Neural cell (in vitro differentiated cells): ENCODE measurements at regions not wholly inside any gene's neighbourhood (a gene's known extent, or its start where the extent isn't known, plus 50 kb on each side); places are given as distances from the start of the nearest gene placed in this dataset.

ENCODE experiments used
- H2AFZ ChIP-seq: fragments of 200-600, 300-800 bp; sonication (generic), shearing (Covaris generic); 2 replicates; pipeline ENCODE4 v1.6.0; 2014; ENCODE audit warnings: low read depth, mild to moderate bottlenecking, antibody characterized with exemption, low read length, moderate library complexity
- H3F3A ChIP-seq: fragments of 200-600 bp; shearing (Covaris generic); 2 replicates; pipeline ENCODE4 v1.6.1; 2016; ENCODE audit warnings: mild to moderate bottlenecking, moderate library complexity, mixed read lengths, antibody characterized with exemption, low read length; ENCODE audit not compliant: insufficient read depth, poor library complexity, severe bottlenecking
- H3K27ac ChIP-seq: fragments of 200-600, 300-800 bp; sonication (generic), shearing (Covaris generic); 2 replicates; pipeline ENCODE4 v1.5.1; 2014; ENCODE audit warnings: mild to moderate bottlenecking, low read length, moderate library complexity
- H3K27me3 ChIP-seq: fragments of 300-800, 200-600 bp; sonication (generic), shearing (Covaris generic); 2 replicates; pipeline ENCODE4 v1.6.0; 2014; ENCODE audit warnings: mild to moderate bottlenecking, low read depth, low read length, moderate library complexity; ENCODE audit not compliant: insufficient read depth
- H3K36me3 ChIP-seq: fragments of 300-800, 200-600 bp; sonication (generic), shearing (Covaris generic); 2 replicates; pipeline ENCODE4 v1.5.1; 2014; ENCODE audit warnings: mild to moderate bottlenecking, antibody characterized with exemption, low read length, moderate library complexity; ENCODE audit not compliant: insufficient read depth
- H3K4me2 ChIP-seq: fragments of 300-800, 200-600 bp; sonication (generic), shearing (Covaris generic); 2 replicates; pipeline ENCODE4 v1.6.0; 2014; ENCODE audit warnings: mild to moderate bottlenecking, low read length
- H3K4me3 ChIP-seq: fragments of 300-800, 200-600 bp; sonication (generic), shearing (Covaris generic); 2 replicates; pipeline ENCODE4 v1.5.1; 2014; ENCODE audit warnings: mild to moderate bottlenecking, low read length, moderate library complexity
- H3K79me2 ChIP-seq: fragments of 200-600 bp; shearing (Covaris generic); replicated peaks from 2 replicates; pipeline ENCODE4 v1.6.0; 2014; ENCODE audit warnings: mild to moderate bottlenecking, low read length, moderate library complexity; ENCODE audit not compliant: insufficient read depth
- H3K9ac ChIP-seq: fragments of 300-800, 200-600 bp; sonication (generic), shearing (Covaris generic); 2 replicates; pipeline ENCODE4 v1.6.1; 2016; ENCODE audit warnings: mild to moderate bottlenecking, low read length, mixed read lengths
- H3K9me2 ChIP-seq: fragments of 200-600 bp; shearing (Covaris generic); 2 replicates; pipeline ENCODE4 v1.6.1; 2016; ENCODE audit warnings: mild to moderate bottlenecking, low read length, mixed read lengths; ENCODE audit not compliant: insufficient read depth
- H3K9me3 ChIP-seq: fragments of 200-600, 300-800 bp; sonication (generic), shearing (Covaris generic); 2 replicates; pipeline ENCODE4 v1.6.1; 2016; ENCODE audit warnings: mild to moderate bottlenecking, mixed run types, low read length, moderate library complexity, mixed read lengths
- H4K20me1 ChIP-seq: fragments of 200-600 bp; shearing (Covaris generic); 2 replicates; pipeline ENCODE4 v1.6.1; 2016; ENCODE audit warnings: mild to moderate bottlenecking, mixed run types; ENCODE audit not compliant: insufficient read depth
- EP300 ChIP-seq: fragments of 450-650 bp; conservative IDR thresholded peaks from 2 replicates; pipeline ENCODE4 v1.6.1; 2014; ENCODE audit warnings: antibody characterized with exemption, mild to moderate bottlenecking, moderate library complexity; ENCODE audit not compliant: poor library complexity, severe bottlenecking
- EZH2 ChIP-seq: fragments of 200-600, 300-800 bp; shearing (Covaris generic), sonication (generic); IDR thresholded peaks from 2 replicates; pipeline ENCODE4 v1.6.1; 2014; ENCODE audit warnings: antibody characterized with exemption, low read length, borderline replicate concordance, mild to moderate bottlenecking; ENCODE audit not compliant: insufficient read depth, poor library complexity, severe bottlenecking
- MXI1 ChIP-seq: fragments of 450-650 bp; conservative IDR thresholded peaks from 2 replicates; pipeline ENCODE4 v1.6.1; 2014; ENCODE audit warnings: antibody characterized with exemption, mild to moderate bottlenecking; ENCODE audit not compliant: poor library complexity, severe bottlenecking
- POLR2AphosphoS5 ChIP-seq: IDR thresholded peaks from 2 replicates; pipeline ENCODE4 v1.6.1; 2012
- RAD21 ChIP-seq: fragments of 450-650 bp; conservative IDR thresholded peaks from 2 replicates; pipeline ENCODE4 v1.6.1; 2014; ENCODE audit warnings: antibody characterized with exemption, mild to moderate bottlenecking, moderate library complexity
- SMC3 ChIP-seq: fragments of 450-650 bp; conservative IDR thresholded peaks from 2 replicates; pipeline ENCODE4 v1.6.1; 2014; ENCODE audit warnings: antibody characterized with exemption, mild to moderate bottlenecking, moderate library complexity; ENCODE audit not compliant: poor library complexity
- TAF1 ChIP-seq: IDR thresholded peaks from 2 replicates; pipeline ENCODE4 v1.6.1; 2012; ENCODE audit warnings: low read depth
- TF ChIP-seq, protein P1 (sequence below): fragments of 450-650 bp; IDR thresholded peaks from 2 replicates; pipeline ENCODE4 v1.5.1; 2014; ENCODE audit warnings: antibody characterized with exemption, mild to moderate bottlenecking, moderate library complexity; ENCODE audit not compliant: poor library complexity, severe bottlenecking
- TF ChIP-seq, protein P2 (sequence below): IDR thresholded peaks from 2 replicates; pipeline ENCODE4 v1.6.1; 2012; ENCODE audit warnings: borderline replicate concordance

DNA sequence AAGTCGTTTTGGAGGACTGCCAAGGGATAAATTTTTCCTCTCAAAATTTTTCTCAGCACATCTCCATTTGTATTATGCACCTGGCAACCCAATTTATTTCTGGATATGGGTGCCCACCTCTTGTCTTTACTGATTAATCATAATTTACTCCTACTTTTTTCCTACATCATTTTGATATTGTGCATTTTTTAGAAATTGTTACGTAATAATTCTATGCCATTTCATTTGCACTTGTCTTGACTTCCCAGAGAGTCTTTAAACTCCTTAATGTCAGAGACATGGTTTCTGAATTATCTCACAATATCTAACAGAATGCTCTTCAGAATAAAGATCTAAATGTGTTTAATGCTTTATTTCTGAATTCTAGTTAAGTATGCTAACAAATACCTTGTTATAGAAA is 113.1 kb downstream of the TMTC3 start:
- no peaks in the 10 kb centered on the region for H3F3A ChIP-seq
- no peak overlapping the region for H3K9ac ChIP-seq
- TF ChIP-seq, protein P1, sequence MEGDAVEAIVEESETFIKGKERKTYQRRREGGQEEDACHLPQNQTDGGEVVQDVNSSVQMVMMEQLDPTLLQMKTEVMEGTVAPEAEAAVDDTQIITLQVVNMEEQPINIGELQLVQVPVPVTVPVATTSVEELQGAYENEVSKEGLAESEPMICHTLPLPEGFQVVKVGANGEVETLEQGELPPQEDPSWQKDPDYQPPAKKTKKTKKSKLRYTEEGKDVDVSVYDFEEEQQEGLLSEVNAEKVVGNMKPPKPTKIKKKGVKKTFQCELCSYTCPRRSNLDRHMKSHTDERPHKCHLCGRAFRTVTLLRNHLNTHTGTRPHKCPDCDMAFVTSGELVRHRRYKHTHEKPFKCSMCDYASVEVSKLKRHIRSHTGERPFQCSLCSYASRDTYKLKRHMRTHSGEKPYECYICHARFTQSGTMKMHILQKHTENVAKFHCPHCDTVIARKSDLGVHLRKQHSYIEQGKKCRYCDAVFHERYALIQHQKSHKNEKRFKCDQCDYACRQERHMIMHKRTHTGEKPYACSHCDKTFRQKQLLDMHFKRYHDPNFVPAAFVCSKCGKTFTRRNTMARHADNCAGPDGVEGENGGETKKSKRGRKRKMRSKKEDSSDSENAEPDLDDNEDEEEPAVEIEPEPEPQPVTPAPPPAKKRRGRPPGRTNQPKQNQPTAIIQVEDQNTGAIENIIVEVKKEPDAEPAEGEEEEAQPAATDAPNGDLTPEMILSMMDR: no peak
- TF ChIP-seq TAF1: no peak
- H3K36me3 ChIP-seq: no peaks in the 10 kb centered on the region
- no peaks in the 10 kb centered on the region for H3K27me3 ChIP-seq
- no peaks in the 10 kb centered on the region for H3K9me3 ChIP-seq
- no peaks in the 10 kb centered on the region for H3K9me2 ChIP-seq
- H3K4me3 ChIP-seq: no peak overlapping the region
- H3K27ac ChIP-seq: no peak overlapping the region
- no peak overlapping the region for H2AFZ ChIP-seq
- no peak overlapping the region for H3K4me2 ChIP-seq
- no peaks in the 10 kb centered on the region for H3K79me2 ChIP-seq
- H4K20me1 ChIP-seq: no peaks in the 10 kb centered on the region

DNA sequence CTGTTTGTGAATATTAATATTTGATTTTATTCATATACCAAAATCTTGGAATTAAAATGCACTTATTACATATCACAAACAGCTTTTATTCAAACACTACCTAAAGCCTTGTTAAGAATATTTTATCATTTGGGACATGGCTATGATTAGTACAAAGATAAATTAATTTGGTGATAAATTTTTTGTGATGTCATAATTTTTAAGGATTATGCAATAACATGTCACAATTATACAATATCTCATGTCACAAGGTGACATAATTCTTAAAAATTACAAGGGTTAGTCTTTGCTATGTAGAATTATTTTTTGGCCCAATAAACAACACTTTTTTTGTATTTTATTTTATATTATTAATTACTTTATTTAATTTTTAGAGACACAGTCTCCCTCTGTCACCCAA is 113.7 kb downstream of the TMTC3 start:
- no peak overlapping the region for H3K4me2 ChIP-seq

More for the DNA sequence above, 113.7 kb downstream of the TMTC3 start:
- H3K4me3 ChIP-seq: no peak overlapping the region
- no peaks in the 10 kb centered on the region for H3K9me3 ChIP-seq
- H3K9me2 ChIP-seq: no peaks in the 10 kb centered on the region
- no peak overlapping the region for H3K9ac ChIP-seq
- no peaks in the 10 kb centered on the region for H3F3A ChIP-seq
- H3K27me3 ChIP-seq: no peaks in the 10 kb centered on the region
- no peaks in the 10 kb centered on the region for H4K20me1 ChIP-seq
- H3K27ac ChIP-seq: no peak overlapping the region
- no peak overlapping the region for H2AFZ ChIP-seq
- no peaks in the 10 kb centered on the region for H3K36me3 ChIP-seq
- TF ChIP-seq MXI1 (no peak), TAF1 (no peak), RAD21 (no peak), EP300 (no peak), POLR2AphosphoS5 (no peak), EZH2 (no peak), SMC3 (no peak)
- TF ChIP-seq, protein P2, sequence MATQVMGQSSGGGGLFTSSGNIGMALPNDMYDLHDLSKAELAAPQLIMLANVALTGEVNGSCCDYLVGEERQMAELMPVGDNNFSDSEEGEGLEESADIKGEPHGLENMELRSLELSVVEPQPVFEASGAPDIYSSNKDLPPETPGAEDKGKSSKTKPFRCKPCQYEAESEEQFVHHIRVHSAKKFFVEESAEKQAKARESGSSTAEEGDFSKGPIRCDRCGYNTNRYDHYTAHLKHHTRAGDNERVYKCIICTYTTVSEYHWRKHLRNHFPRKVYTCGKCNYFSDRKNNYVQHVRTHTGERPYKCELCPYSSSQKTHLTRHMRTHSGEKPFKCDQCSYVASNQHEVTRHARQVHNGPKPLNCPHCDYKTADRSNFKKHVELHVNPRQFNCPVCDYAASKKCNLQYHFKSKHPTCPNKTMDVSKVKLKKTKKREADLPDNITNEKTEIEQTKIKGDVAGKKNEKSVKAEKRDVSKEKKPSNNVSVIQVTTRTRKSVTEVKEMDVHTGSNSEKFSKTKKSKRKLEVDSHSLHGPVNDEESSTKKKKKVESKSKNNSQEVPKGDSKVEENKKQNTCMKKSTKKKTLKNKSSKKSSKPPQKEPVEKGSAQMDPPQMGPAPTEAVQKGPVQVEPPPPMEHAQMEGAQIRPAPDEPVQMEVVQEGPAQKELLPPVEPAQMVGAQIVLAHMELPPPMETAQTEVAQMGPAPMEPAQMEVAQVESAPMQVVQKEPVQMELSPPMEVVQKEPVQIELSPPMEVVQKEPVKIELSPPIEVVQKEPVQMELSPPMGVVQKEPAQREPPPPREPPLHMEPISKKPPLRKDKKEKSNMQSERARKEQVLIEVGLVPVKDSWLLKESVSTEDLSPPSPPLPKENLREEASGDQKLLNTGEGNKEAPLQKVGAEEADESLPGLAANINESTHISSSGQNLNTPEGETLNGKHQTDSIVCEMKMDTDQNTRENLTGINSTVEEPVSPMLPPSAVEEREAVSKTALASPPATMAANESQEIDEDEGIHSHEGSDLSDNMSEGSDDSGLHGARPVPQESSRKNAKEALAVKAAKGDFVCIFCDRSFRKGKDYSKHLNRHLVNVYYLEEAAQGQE: no peak
- TF ChIP-seq, protein P1: no peak
- H3K79me2 ChIP-seq: no peaks in the 10 kb centered on the region
